HFF-Myc (cell line): ENCODE measurements at regions not wholly inside any gene's neighbourhood (a gene's known extent, or its start where the extent isn't known, plus 50 kb on each side); places are given as distances from the start of the nearest gene placed in this dataset.
"Not testable (repeated sequence)": the region's sequence is repeated elsewhere in the genome, so short reads cannot be mapped to it uniquely, and the experiment has no call there.

Source experiments
- DNase-seq: peaks from one replicate; pipeline ENCODE4 v3.0.0-alpha.2; 2011; ENCODE audit warnings: low read depth; ENCODE audit errors: extremely low read depth
- H3K4me3 ChIP-seq: replicated peaks from 2 replicates; pipeline ENCODE4 v1.5.1; 2011; ENCODE audit warnings: low read depth, mild to moderate bottlenecking, control low read depth, low read length
- TF ChIP-seq, protein P1 (sequence below): IDR thresholded peaks from 2 replicates; pipeline ENCODE4 v1.5.1; 2012; ENCODE audit warnings: mild to moderate bottlenecking, low read depth, low read length, control low read depth; ENCODE audit errors: missing control alignments

DNA sequence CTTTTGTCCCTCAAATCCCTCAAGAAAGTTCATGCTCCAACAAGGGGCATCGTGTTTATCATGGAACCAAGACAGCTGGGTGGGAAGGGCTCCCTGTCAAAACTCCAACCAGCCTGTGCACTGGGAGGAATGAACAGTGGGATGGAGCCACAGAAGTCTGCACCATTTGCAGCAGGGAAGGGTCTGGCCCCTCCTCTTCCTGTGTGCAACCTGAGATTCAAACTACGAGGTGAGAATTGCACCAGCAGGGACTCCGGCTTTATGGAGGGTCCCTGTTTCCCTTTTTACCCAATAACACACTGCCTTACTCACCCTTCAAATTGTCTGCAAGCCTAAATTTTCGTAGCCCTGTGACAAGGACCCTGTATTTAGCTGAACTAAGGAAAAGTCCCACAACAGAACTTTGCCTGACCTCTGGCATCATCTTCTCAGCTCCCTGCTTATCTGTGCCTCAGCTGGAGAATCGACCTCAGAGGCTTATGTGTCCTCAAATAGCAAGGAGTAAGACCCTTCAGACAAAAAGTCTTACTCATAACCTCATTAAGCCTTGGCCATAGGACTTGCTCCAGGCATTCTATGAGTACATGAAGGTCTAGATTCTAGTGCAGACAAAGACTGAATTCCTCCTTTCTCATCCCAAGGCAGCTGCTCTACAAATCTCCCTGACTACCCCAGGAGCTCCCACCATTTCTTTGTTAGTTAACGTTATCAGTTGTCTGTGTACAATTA is 178.3 kb upstream of the SERPINE2 start:
- no peak for DNase-seq
- no peak overlapping the region for H3K4me3 ChIP-seq
- TF ChIP-seq, protein P1, sequence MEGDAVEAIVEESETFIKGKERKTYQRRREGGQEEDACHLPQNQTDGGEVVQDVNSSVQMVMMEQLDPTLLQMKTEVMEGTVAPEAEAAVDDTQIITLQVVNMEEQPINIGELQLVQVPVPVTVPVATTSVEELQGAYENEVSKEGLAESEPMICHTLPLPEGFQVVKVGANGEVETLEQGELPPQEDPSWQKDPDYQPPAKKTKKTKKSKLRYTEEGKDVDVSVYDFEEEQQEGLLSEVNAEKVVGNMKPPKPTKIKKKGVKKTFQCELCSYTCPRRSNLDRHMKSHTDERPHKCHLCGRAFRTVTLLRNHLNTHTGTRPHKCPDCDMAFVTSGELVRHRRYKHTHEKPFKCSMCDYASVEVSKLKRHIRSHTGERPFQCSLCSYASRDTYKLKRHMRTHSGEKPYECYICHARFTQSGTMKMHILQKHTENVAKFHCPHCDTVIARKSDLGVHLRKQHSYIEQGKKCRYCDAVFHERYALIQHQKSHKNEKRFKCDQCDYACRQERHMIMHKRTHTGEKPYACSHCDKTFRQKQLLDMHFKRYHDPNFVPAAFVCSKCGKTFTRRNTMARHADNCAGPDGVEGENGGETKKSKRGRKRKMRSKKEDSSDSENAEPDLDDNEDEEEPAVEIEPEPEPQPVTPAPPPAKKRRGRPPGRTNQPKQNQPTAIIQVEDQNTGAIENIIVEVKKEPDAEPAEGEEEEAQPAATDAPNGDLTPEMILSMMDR: no peak

DNA sequence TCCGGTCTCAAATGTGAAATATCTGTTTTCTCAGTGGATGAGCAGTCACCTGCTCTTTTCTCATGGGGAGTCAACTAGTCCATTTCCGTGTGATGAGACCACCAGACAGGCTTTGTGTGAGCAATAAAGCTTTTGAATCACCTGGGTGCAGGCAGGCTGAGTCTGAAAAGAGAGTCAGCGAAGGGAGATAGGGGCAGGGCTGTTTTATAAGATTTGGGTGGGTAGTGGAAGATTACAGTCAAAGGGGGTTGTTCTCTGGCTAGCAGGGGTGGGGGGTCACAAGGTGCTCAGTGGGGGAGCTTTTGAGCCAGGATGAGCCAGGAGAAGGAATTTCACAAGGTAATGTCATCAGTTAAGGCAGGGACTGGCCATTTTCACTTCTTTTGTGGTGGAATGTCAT is 176.5 kb upstream of the SERPINE2 start:
- H3K4me3 ChIP-seq, DNase-seq: not testable (repeated sequence)

DNA sequence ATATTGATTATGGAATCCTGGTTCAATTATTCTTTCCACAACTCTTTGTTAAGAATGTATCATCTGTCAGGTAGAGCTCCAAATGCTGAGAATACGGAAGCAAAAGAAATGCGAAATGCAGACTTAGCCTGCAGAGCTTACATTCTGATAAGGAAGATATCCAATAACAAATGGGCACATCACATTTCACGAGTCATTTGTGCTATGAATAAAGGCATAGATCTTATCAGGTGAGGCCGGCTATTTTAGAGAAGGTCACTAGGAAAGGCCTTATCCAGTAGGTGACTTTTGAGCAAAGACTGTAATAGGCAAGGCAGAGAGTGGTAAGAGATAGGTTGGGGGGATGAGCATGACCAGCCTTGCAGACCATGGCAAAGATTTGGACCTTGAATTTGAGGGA is 174.3 kb upstream of the SERPINE2 start:
- no peak overlapping the region for H3K4me3 ChIP-seq
- DNase-seq: no peak
- TF ChIP-seq, protein P1: no peak

DNA sequence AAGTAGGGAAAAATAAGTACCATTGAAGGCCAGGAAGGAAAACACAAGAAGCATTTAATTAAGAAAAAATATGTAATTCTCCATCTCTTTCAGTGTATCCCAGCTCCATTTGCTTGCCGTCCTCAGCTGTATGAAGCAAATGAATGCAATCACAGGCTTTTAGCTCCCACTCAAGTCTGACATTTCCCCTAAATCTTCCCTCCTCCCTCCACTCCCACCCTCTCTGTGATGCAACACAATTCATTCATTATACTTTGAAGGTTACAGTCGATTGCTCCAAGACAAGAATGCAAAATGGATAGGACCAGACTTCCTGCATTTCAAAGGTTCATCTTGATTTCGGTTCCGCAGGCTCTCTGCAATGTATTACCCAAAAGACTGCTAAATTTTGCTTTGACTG is 172.7 kb upstream of the SERPINE2 start:
- no peak for DNase-seq
- TF ChIP-seq, protein P1: no peak

DNA sequence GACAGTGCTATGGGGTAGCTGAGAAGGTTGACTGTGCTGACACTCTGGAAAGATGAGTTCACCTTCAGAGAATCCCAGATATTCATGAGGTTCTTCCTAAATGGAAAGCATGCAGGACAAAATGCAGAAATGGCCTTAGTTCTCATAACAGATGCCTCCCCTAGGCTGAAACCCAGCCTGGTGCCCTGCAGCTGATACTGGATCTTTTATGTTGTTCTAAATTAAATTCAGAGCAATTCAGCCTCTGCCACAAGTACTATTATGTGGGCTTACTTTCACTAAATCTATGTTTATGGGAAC is 172.0 kb upstream of the SERPINE2 start:
- no peak for DNase-seq
- no peak overlapping the region for H3K4me3 ChIP-seq

More for the DNA sequence above, 172.7 kb upstream of the SERPINE2 start:
- H3K4me3 ChIP-seq: no peak overlapping the region

DNA sequence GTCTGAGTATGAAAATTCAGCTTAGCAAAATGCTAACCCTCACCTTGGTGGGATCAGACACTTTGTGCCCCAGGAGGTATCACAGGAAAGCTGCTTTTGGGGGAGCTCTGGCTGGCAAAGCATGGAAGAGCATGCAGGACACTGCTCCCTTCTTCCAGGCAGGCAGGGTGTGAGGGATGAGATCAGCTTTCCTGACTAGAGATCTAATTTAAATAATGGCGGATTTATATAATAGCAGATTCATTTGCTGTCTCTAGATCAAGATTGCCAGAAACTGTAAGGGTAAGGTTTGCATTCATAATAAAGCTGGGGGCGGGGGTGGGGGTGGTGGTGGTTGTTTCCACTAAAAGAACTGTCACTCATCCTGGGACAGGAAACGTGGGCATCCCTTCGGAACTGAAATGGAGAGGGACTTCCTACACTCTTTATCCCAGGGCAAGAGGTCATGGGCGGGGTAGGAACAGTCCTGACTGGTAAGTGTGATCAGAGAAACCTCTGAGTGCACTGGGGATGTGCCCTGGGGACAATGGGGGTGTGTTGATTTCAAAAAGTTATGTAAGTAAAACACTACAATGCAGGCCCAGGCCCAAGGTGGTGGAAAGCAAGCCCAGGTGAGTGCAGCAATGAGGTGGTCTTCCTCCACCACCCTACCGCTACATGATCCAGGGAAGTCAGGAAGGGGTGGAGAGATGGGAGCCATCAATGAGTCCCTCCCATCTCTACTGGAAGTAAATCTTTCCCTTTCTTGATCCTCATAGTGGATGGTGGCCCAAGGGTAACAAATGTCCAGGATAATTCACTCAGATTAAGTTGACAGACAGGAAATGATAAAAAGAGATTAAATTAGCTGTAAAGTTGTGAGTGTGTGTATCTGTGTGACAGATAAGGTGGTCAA is 171.4 kb upstream of the SERPINE2 start:
- TF ChIP-seq, protein P1: no peak
- no peak for DNase-seq
- H3K4me3 ChIP-seq: no peak overlapping the region

More for the DNA sequence above, 172.0 kb upstream of the SERPINE2 start:
- TF ChIP-seq, protein P1: no peak

DNA sequence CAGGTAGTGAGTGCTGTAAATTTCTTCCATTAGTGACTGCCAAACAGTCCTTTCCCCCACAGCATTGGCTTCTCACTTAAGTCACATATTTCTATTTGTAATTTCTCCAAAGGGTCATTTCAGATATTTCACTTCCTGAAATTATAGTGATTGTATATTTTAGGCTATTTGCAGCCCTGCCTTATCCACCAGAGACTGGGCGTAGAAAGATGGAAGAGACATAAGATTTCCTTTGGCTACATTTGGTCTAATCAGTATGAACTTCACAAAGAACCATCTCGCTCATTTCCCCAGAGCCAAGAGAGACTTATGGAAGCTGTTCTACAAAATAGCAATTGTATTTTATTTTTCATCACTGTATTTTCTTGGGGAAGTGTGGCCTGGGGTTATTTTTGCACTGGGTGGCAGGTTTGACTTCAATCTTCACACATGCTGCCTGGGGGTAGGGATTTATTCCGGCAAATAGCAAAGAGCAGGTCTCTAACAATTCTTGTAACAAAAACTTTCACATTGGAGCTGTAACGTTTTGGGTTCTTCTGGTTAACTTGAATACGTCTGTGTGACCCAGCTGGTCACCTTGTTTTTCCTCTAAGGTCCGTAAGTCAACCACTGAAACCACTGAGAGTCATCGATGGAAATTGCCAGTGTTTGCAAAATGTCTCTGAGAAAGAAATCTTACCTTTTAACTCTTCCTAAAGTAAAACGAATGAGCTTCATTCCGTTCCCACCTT is 170.6 kb upstream of the SERPINE2 start:
- TF ChIP-seq, protein P1: no peak
- no peak for DNase-seq
- no peak overlapping the region for H3K4me3 ChIP-seq
